GM21390 (cell line): ENCODE measurements at regions not wholly inside any gene's neighbourhood (a gene's known extent, or its start where the extent isn't known, plus 50 kb on each side); places are given as distances from the start of the nearest gene placed in this dataset.
"Not testable (repeated sequence)": the region's sequence is repeated elsewhere in the genome, so short reads cannot be mapped to it uniquely, and the experiment has no call there.

Experiments used
- ATAC-seq: cut with Tn5 transposase; IDR thresholded peaks from one replicate; pipeline ENCODE4 v1.9.1; 2021; ENCODE audit not compliant: unreplicated experiment

GRCh38 chr6:14546036-14546435 is 428.5 kb downstream of the CD83 start:
- ATAC-seq, result no peak

GRCh38 chr6:14547284-14547998 is 429.9 kb downstream of the CD83 start:
- no peak for ATAC-seq

GRCh38 chr6:14549304-14549770 is 431.8 kb downstream of the CD83 start:
- no peak for ATAC-seq

GRCh38 chr6:14549871-14550270 is 432.3 kb downstream of the CD83 start:
- ATAC-seq, result no peak

- ATAC-seq, result no peak
Observed at GRCh38 chr6:14550410-14550809, 432.8 kb downstream of the CD83 start.

- no peak for ATAC-seq
Observed at GRCh38 chr6:14550822-14551221, 433.2 kb downstream of the CD83 start.

- ATAC-seq, result not testable (repeated sequence)
Observed at GRCh38 chr6:14551601-14552000, 434.0 kb downstream of the CD83 start.

GRCh38 chr6:14552891-14553290 is 435.3 kb downstream of the CD83 start:
- ATAC-seq, result no peak

GRCh38 chr6:14553515-14553914 is 435.9 kb downstream of the CD83 start:
- no peak for ATAC-seq

- no peak for ATAC-seq
Observed at GRCh38 chr6:14555804-14556203, 438.2 kb downstream of the CD83 start.

GRCh38 chr6:14559746-14560536 is 442.4 kb downstream of the CD83 start:
- ATAC-seq, result no peak

GRCh38 chr6:14561563-14561962 is 444.0 kb downstream of the CD83 start:
- not testable (repeated sequence) for ATAC-seq

GRCh38 chr6:14567842-14568241 is 450.3 kb downstream of the CD83 start:
- no peak for ATAC-seq

- ATAC-seq, result no peak
Observed at GRCh38 chr6:14569394-14569793, 451.8 kb downstream of the CD83 start.

- ATAC-seq, result not testable (repeated sequence)
Observed at GRCh38 chr6:14569874-14570273, 452.3 kb downstream of the CD83 start.

GRCh38 chr6:14571001-14571400 is 453.4 kb downstream of the CD83 start:
- ATAC-seq, result no peak

GRCh38 chr6:14571746-14572145 is 454.2 kb downstream of the CD83 start:
- no peak for ATAC-seq

GRCh38 chr6:14573267-14573666 is 455.7 kb downstream of the CD83 start:
- ATAC-seq, result no peak

- no peak for ATAC-seq
Observed at GRCh38 chr6:14573703-14574290, 456.2 kb downstream of the CD83 start.

- no peak for ATAC-seq
Observed at GRCh38 chr6:14575961-14576360, 458.4 kb downstream of the CD83 start.

GRCh38 chr6:14578994-14579393 is 461.4 kb downstream of the CD83 start:
- no peak for ATAC-seq

GRCh38 chr6:14582749-14583148 is 465.2 kb downstream of the CD83 start:
- ATAC-seq, result no peak
